Medulla oblongata (tissue), 1 donor: ENCODE measurements at regions not wholly inside any gene's neighbourhood (a gene's known extent, or its start where the extent isn't known, plus 50 kb on each side); places are given as distances from the start of the nearest gene placed in this dataset.
"Not testable (repeated sequence)": the region's sequence is repeated elsewhere in the genome, so short reads cannot be mapped to it uniquely, and the experiment has no call there.

ENCODE experiments used
- DNase-seq: peaks from one replicate; pipeline ENCODE4 v3.0.0-alpha.2; 2015; ENCODE audit errors: extremely low spot score

DNA sequence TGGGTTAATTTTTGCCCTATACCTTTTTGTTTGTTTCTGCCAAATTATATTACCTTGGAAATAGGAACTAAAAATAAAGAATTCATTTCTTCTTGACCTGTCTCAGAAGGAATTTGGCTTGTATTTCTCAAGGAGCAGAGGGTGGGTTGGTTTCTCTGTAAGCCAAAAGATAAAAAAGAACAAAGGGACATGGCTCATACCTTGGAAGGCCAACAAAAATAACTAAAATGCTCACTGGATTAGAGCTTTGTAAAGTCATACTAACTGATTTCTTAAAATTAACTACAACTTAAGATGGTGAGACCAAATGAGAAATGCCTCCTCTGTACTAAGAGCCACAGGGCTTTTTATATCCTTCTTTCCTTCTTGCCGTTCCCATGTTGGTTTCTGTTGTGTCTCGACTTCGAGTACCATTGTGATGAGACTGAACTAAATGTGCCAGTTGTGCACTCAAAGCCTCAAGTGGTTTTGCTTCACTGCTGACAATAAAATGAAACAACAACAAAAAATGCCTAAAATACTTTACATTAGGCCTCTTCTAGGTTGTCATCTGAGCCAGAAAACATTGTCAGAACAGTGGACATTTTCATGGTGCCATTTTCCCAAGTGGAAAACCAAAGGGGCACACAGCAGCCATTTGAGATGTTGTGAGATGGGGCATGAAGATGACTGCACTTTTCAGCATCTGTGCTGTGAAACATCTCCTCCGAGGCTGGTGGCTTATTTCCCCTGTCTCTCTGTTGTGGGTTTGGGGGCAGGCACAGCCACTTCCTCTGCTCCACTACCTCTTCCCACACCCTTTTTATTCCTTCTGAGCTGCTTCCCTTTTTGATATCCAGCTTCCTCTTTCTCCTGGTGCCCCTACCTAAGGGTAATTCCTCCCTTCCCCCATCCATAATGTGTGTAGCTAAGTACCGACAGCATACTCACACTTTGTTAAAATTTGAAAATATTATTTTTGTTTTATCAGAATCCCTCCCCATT is 51.8 kb upstream of the AGR3 start:
- peak; percentile 74 for DNase-seq

DNA sequence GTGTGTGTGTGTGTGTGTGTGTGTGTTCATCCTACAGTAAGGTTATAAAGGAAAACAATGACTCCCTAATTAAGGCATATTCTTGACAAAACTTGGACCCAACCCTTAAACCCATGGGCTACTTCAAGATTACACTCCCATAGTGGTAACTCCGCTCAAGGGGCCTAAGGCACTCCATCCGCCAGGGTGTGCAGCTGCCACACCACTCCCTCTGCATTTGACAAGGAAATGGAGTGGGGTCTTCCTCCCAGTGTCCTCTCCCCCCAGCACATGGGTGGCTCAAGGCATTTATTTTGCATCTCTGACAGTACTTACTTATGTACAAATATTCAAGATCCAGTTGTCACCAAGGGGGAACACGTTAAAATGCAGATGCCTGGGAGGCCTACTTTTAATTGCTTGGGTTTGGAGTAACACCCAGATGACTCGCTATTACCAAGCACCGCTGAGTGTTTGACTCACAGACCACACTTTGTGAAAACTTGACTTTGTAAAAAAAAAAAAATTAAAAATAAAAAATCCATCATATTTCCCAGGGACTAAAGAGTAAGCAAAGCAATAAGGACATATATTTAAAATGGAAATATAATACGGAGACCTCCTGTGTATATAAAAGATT is 53.0 kb upstream of the AGR3 start:
- DNase-seq, result no peak

DNA sequence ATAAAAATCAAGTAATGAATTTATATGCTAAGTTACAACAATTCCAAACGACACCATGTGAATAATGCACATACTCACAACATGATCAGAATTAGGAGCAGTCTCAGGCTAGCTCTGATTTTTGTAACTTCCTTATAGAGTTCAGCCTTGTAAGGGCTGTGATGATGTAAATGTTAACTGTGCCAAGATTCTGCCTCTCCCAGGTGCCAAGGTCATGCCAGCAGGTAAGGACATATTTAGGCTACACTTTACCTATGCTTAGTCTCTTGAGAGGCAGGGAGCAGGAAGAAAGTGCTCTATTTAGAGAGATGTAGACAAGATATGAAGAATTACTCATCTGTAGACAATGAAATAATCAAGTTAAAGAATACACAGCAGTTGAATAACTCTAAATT is 53.6 kb upstream of the AGR3 start:
- DNase-seq, result no peak

DNA sequence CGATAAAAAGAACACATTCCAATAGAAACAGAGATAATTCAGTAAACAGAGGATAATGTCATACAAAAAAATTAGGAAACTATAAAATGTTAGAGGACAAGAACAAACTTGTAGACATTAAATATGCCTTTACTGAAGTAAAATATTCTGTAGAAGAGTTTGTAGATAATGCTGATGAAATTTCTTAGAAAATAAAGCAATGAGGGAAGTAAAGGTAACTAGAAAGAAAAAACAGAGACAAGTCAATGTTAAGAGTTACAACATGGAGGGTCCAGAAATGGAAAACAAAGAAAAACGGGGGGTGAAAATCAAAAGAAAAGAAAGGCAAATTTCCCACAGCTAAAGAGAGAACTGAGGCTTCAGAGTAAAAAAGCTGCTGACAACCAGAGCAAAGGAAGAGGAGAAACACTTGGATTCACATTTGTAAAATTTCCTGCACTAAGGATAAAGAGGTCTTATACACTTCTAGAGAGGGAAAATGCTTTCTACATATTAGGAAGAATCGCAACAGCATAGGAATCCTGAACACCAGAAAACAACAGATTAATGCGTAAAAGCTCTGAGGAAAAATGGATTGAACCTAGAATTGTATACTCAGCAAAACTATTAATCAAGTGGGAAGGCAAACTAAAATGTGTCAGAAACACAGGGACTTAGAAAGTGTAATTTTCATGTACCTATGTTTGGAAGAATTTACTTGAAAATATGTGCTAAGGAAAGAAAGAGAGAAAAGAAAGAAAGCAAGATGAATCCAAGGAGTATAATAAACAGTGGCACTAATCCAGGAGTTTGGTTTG is 55.0 kb upstream of the AGR3 start:
- DNase-seq, result no peak

DNA sequence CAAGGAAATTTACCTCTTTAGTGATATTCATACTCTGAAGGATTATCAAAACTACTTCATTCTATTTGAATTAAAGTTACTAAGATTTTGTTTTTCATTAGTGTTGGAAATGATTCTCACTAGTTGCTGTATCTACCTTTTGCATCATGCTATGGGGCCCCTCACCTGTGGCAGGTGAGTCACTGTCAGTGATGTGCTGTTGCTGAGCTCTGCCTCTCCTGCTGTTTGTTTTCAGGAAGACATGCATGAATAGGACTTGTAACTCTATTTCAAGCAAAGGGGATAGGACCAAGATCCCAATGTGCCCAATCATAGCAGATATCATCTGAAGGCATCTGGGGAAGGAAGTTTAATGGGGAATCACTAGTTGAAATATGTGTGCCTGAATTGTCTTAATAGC is 57.4 kb upstream of the AGR3 start:
- DNase-seq, result no peak

DNA sequence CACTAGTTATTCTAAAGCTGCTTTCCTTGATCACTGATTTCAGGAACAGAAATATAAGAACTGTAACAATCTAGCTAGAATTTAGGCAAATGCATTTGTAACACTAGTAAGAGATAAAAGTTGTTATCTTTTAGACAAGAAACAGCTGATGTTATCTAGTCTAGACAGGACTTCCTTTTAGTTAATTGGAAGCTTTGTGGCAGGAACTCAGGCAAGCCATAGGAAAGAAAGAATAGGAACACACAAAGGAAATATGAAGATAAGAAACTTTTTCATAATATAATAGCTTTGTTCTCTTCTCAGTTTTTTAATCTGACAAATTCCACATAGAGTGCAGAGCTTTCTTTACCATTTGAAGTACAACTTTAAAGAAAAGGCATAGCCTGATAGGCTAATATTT is 59.0 kb upstream of the AGR3 start:
- no peak for DNase-seq

DNA sequence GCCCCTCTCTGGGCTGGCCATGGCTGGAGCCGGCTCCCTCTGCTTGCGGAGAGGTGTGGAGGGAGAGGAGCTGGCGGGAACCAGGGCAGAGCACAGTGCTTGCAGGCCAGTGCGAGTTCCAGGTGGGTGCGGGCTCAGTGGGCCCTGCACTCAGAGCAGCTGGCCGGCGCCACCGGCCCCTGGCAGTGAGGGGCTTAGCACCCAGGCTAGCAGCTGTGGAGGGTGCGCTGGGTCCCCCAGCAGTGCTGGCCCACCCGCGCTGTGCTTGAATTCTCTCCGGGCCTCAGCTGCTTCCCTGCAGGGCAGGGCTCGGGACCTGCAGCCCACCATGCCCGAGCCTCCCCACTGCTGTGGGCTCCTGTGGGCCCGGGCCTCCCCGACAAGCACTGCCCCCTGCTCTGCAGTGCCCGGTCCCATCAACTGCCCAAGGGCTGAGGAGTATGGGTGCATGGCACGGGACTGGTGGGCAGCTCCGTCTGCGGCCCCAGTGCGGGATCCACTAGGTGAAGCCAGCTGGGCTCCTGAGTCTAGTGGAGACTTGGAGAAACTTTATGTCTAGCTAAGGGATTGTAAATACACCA is 61.2 kb upstream of the AGR3 start:
- DNase-seq, result no peak

DNA sequence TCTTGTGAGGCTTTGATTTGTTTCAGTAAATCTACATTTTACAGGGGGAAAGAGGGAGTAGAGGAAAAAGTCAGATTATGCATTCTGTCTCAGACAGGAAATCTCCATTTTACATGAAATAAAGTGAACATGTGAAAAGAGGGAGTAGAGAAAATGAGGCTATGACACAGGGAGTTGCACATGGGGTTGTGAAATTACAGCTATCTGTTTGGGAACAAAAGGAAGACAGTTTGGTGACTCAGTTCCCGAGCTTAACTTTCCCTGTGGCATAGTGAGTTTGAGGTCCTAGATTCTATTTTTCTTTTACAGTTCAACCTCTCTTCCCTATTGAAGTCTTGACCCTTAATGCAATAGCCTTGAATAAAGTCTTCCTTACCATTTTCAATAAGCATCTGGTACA is 63.2 kb upstream of the AGR3 start:
- DNase-seq, result no peak

DNA sequence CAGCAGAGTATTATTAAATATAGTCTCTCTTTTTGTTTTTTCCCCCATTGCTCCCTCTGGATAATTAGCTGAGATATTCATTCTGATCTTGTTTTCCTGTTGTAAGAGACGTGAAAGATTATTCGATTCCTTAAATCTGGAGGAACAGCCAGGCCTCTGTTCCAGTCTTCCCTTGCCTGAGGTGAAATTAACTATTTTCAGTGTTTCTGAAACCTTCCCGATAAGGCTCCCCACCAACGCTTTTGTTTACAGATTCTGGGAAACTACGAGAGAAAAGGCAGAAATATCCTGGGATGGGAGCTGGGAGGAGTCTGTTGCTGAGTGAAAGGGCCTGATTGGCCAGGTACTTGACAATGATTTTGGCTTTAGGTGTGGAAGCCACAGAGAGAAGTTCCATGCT is 63.6 kb upstream of the AGR3 start:
- DNase-seq, result no peak

DNA sequence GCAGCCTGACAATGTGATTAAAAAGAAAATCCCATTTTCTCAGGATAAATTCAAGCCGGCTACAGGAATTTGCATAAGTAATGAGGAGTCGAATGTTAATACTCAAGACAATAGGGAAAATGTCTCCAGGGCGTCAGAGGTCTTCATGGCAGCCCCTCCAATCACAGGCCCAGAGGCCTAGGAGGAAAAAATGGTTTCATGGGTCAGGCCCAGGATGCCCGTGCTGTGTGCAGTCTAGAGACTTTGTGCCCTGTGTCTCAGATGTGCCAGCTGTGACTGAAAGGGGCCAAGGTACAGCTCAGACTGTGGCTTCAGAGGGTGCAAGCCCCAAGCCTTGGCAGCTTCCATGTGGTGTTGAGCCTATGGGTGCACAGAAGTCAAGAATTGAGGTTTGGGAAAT is 66.3 kb upstream of the AGR3 start:
- DNase-seq, result not testable (repeated sequence)

DNA sequence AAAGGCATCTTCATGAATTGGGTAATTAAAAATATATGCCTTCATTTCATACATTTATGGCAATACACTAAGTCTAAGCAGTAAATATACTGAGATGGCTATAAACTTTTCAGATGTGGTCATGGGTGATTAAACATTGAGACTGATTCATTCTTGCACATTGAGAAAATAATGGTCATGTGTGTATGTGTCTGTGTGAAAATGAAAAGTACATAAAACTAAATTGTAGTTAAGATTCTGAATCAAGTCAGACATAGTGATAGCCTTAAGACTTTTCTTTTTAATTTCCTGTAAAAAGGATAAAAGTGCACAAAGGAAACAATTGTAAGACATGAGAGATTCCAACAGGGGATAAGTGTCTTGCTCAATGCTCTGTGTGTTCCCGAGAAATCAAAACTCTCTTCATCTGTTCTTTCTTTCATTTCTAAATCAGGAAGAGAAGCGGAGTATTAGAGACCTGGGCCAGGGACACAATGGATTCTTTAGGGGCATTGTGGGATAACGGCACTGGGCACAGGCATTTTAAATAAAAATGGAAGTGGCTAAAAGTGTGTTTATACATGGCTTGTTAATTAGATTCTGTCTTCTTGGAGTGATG is 69.8 kb upstream of the AGR3 start:
- peak; percentile 13 for DNase-seq

DNA sequence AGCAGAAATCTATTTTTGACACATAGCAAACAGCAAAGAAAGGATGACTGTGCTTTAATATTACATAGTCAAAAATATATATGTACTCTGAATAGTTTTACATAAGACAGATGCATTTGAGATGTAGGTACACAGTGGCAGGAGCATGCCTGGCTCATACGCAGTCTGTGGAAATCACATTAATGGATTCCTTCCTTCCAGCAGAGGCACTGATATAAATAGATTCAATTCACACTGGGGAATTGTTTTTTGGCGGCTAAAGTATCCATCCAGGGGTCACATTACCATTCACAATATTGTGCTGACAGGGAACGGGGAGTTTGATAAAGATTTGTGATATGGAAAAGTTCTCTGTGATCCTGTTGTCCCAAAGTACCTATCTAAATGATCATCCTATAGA is 72.5 kb upstream of the AGR3 start:
- DNase-seq, result no peak

DNA sequence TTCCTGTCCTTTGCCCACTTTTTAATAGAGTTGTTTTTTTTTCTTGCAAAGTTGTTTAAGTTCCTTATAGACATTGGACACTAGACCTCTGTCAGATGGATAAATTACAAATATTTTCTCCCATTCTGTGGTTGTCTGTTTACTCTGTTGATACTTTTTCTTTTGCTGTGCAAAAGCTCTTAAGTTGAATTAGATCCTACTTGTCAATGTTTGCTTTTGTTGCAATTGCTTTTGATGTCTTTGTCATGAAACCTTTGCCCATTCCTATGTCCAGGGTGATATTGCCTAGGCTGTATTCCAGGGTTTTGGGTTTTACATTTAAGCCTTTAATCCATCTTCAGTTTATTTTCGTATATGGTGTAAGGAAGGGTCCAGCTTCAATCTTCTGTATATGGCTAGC is 76.9 kb upstream of the AGR3 start:
- DNase-seq, result no peak

DNA sequence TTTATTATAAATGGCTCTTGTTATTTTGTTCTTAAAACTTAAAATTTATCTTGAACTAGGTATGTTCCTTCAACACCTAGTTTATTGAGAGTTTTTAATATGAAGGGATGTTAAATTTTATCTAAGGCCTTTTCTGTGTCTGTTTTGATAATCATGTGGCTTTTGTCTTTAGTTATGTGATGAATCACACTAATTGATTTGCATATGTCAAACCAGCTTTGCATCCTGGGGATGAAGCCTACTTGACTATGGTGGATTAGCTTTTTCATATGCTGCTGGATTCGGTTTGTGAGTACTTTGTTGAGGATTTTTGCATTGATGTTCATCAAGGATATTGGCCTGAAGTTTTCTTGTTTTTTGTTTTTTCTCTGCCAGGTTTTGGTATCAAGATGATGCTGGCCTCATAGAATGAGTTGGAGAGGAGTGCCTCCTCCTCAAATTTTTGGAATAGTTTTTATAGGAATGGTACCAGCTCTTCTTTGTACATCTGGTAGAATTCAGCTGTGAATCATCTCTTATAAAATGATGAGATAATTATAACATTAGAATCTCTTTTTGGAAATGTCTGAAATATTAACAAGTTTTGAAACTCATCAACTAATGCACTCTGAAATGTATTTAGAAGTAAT is 78.7 kb upstream of the AGR3 start:
- DNase-seq, result no peak

DNA sequence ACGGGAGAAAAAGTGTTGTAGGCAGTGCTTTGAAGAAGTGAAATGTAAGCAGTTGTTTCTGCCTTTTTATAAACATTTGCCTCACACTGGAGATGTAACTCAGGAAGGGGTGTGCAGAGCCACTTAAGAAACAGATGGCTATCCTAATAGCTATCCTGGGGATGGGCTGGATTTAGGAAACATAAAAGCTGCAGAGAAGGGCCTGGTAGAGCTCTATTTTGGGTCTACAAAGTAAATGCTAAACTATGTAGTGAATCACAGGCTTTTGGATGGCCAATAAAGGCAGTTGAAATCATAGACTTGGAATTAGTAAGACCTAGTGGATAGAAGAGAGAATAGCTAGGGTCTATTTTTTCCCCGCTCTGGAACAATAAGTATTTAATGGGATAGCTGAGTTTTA is 79.9 kb upstream of the AGR3 start:
- DNase-seq, result no peak

DNA sequence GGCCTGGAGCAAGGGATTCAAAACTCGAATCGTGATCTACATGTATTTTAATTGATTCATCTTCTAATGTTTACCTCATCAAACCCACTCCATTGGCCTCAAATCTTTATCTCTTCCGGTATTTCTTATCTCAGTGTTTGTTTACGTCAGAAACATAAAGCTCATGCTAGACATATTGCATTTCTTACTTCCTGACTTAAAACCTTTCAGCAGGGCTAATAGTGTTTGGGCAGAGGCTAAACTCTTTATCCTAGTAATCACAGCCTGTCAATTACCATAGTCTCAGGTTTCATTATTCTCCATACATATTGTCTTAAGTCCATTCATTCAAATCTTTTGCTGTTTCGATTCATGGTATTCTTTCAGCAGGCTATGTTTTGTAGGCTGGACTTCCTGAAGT is 81.3 kb upstream of the AGR3 start:
- DNase-seq, result no peak

DNA sequence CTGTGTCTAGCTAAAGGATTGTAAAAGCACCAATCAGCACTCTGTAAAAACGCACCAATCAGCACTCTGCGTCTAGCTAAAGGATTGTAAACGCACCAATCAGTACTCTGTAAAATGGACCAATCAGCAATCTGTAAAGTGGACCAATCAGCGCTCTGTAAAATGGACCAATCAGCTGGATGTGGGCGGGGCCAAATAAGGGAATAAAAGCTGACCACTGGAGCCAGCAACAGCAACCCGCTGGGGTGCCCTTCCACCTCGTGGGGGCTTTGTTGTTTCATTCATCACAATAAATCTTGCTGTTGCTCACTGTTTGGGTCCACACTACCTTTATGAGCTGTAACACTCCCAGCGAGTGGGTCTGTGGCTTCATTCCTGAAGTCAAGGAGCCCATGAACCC is 83.9 kb upstream of the AGR3 start:
- not testable (repeated sequence) for DNase-seq

DNA sequence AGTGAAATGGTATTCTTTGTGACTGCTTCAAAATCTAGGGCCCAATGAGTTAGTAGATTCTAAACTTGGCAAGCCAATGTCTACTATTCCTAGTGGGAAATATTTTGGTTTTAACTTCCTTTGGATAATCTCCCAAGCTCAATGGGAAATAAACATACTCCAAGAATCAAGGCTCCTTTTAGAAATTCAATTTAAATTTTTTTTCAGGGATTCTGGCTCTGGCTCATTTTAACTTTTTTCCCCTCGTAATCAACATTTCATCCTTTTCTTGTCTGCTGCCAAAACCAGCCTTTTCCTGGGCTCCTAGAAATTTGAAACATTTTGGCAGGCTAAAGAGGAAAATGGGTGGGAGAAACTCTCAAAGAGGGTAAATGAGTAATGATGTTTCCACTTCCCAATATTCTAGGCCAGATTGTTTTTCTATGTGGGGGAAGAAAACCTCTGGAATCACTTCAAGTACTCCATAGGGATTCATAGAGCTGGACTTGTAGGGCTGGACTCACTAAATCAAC is 85.6 kb upstream of the AGR3 start:
- no peak for DNase-seq

DNA sequence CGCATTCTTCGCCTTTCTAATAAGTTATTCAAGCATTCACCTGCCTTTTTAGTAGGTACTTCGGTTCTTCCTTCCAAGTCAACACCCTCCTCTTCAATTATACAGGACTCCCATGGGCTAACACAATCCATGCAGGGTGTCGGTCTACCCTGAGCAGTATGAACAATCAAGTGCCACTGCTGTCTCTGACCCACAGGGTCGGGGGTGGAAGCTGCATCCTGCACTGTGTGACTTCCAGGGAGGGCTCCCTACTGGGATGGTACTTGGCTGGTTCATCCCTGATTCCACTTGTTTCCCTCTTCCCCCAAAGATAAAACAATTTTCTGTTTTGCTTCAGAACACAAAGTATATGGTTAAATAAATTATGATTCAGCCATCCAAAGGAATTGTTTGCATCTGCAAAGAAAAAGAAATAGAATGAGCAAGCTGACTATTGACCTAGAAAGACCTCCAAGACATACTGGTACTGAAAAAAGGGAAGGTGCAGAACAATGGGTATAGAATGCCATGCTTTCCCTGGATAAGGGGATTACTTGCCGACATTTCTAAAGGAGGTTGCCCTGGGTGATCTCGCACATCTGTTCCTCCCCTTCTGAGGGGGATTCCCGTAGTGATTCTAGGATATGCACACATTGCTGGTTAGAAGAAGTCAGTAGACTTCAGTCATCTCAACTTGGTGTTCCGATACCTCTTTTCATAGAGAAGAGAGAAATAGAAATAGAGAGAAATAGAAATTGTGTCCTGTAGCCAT is 89.1 kb upstream of the AGR3 start:
- no peak for DNase-seq

DNA sequence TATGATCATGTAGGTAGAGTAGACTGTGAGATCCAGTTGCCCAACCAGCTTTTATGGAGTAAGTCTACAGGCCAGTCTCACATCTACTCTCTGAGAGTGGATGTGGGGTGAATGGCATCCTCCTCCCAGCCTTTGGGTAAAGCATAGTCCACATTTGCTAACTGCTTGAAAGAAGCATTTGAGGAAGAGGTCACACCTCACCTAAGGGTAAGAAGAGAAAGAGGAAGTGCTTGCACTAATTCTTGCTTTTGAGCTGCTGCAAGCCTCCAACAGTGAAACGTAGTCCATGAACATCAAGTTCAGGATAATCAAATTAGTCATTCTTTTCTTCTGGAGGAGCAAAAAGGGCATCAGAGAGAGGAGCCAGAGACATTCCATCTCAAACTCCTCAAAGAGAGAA is 93.9 kb upstream of the AGR3 start:
- DNase-seq, result no peak
